SIG-M5 treated with dmso at 0.1 percent for 504 hours (cell line): ENCODE measurements at regions not wholly inside any gene's neighbourhood (a gene's known extent, or its start where the extent isn't known, plus 50 kb on each side); places are given as distances from the start of the nearest gene placed in this dataset.
"Not testable (repeated sequence)": the region's sequence is repeated elsewhere in the genome, so short reads cannot be mapped to it uniquely, and the experiment has no call there.

Experiments
- DNase-seq: peaks from one replicate; lab custom pipeline; 2025; ENCODE audit not compliant: unreplicated experiment; lab: John Stamatoyannopoulos, UW

- DNase-seq = no peak
These were observed 347.7 kb upstream of the FLRT2 start for GRCh38 chr14:85182282-85182681.

- no peak for DNase-seq
These were observed 343.9 kb upstream of the FLRT2 start for GRCh38 chr14:85186082-85186481.

GRCh38 chr14:85187521-85187920, 342.4 kb upstream of the FLRT2 start:
- no peak for DNase-seq

- no peak for DNase-seq
These were observed 341.1 kb upstream of the FLRT2 start for GRCh38 chr14:85188836-85189235.

GRCh38 chr14:85189253-85189652, 340.7 kb upstream of the FLRT2 start:
- not testable (repeated sequence) for DNase-seq

GRCh38 chr14:85190251-85190650, 339.7 kb upstream of the FLRT2 start:
- no peak for DNase-seq

- DNase-seq = no peak
These were observed 338.0 kb upstream of the FLRT2 start for GRCh38 chr14:85191986-85192385.

GRCh38 chr14:85195872-85196477, 334.0 kb upstream of the FLRT2 start:
- DNase-seq = no peak

- DNase-seq = no peak
These were observed 331.9 kb upstream of the FLRT2 start for GRCh38 chr14:85198001-85198400.

GRCh38 chr14:85205875-85206274, 324.1 kb upstream of the FLRT2 start:
- DNase-seq = no peak

- DNase-seq = no peak
These were observed 315.5 kb upstream of the FLRT2 start for GRCh38 chr14:85214471-85214870.

GRCh38 chr14:85217412-85217811, 312.5 kb upstream of the FLRT2 start:
- no peak for DNase-seq

GRCh38 chr14:85218982-85219381, 311.0 kb upstream of the FLRT2 start:
- no peak for DNase-seq

GRCh38 chr14:85221832-85222231, 308.1 kb upstream of the FLRT2 start:
- no peak for DNase-seq

GRCh38 chr14:85222341-85222740, 307.6 kb upstream of the FLRT2 start:
- no peak for DNase-seq

- no peak for DNase-seq
These were observed 306.3 kb upstream of the FLRT2 start for GRCh38 chr14:85223667-85224066.

GRCh38 chr14:85224241-85224640, 305.7 kb upstream of the FLRT2 start:
- no peak for DNase-seq

GRCh38 chr14:85233756-85234155, 296.2 kb upstream of the FLRT2 start:
- no peak for DNase-seq

GRCh38 chr14:85234156-85235025, 295.6 kb upstream of the FLRT2 start:
- DNase-seq = no peak

GRCh38 chr14:85235868-85236267, 294.1 kb upstream of the FLRT2 start:
- no peak for DNase-seq

- DNase-seq = no peak
These were observed 293.6 kb upstream of the FLRT2 start for GRCh38 chr14:85236296-85236695.

- no peak for DNase-seq
These were observed 290.2 kb upstream of the FLRT2 start for GRCh38 chr14:85239791-85240190.
